Endothelial cell of umbilical vein (primary cell): ENCODE measurements at regions not wholly inside any gene's neighbourhood (a gene's known extent, or its start where the extent isn't known, plus 50 kb on each side); places are given as distances from the start of the nearest gene placed in this dataset.

ENCODE experiments used
- BruUV-seq: library from RNA; stranded (reverse); fragments of 400-500 nt; replicated peaks from 2 replicates; lab custom pipeline; 2021; lab: Mats Ljungman, UMichigan
- CTCF ChIA-PET: fragments of 300-600, 350-600 bp; sonication (Branson Sonifier 250); formaldehyde crosslinking; loops from one replicate; lab custom pipeline; 2021; ENCODE audit warnings: antibody characterized with exemption, inconsistent platforms; lab: Charles Lee
- POLR2A ChIA-PET: fragments of 300-600, 350-600 bp; sonication (Branson Sonifier 250); formaldehyde crosslinking; loops from one replicate; lab custom pipeline; 2021; ENCODE audit warnings: antibody characterized with exemption, inconsistent platforms; lab: Charles Lee
- DNase-seq: peaks from one replicate; pipeline ENCODE4 v3.0.0-alpha.2; 2011; ENCODE audit warnings: low read depth, low spot score
- FAIRE-seq: peaks from 2 replicates; lab custom pipeline; 2011; peaks lifted over from hg19 to GRCh38; lab: Jason Lieb, UNC
- H2AFZ ChIP-seq: 2 replicates; pipeline ENCODE4 v1.6.0; 2012; ENCODE audit warnings: low read depth, low read length, control low read depth, inconsistent platforms
- H3K27ac ChIP-seq: 2 replicates; pipeline ENCODE4 v1.5.1; 2011; ENCODE audit warnings: low read depth, mild to moderate bottlenecking, control low read depth, low read length, moderate library complexity; ENCODE audit not compliant: insufficient read depth
- H3K27me3 ChIP-seq, 2 experiments: 2 replicates each; pipeline versions ENCODE4 v1.6.0 to v1.6.1; 2011; ENCODE audit warnings: low read length in 2 of 2, mixed read lengths in 1 of 2; ENCODE audit not compliant: control insufficient read depth in 2 of 2, insufficient read depth in 2 of 2
- H3K36me3 ChIP-seq, 2 experiments: 2 replicates in 1 of 2; 3 replicates in 1 of 2; pipeline ENCODE4 v1.5.1; 2011; ENCODE audit warnings: low read length in 2 of 2, mild to moderate bottlenecking in 1 of 2, moderate library complexity in 1 of 2; ENCODE audit not compliant: control insufficient read depth in 2 of 2, insufficient read depth in 2 of 2; ENCODE audit errors: extremely low read depth in 1 of 2
- H3K4me1 ChIP-seq: 3 replicates; pipeline ENCODE4 v1.5.1; 2011; ENCODE audit warnings: mild to moderate bottlenecking, low read length; ENCODE audit not compliant: control insufficient read depth, insufficient read depth; ENCODE audit errors: extremely low read depth
- H3K4me2 ChIP-seq: 2 replicates; pipeline ENCODE4 v1.6.1; 2011; ENCODE audit warnings: low read length, control low read depth, mixed read lengths; ENCODE audit not compliant: insufficient read depth
- H3K4me3 ChIP-seq, 3 experiments: fragments of 200-600 bp in 1 of 3; sonication (generic), shearing (Covaris generic) in 1 of 3; replicated peaks in 1 of 3; 2 replicates each; pipeline ENCODE4 v1.5.1; 2011 to 2016; ENCODE audit warnings: control low read depth in 3 of 3, low read length in 3 of 3, mild to moderate bottlenecking in 2 of 3, inconsistent platforms in 1 of 3, low read depth in 1 of 3, moderate library complexity in 1 of 3; ENCODE audit not compliant: insufficient read depth in 1 of 3
- H3K79me2 ChIP-seq: 2 replicates; pipeline ENCODE4 v1.6.0; 2012; ENCODE audit warnings: low read length, inconsistent platforms; ENCODE audit not compliant: control insufficient read depth, insufficient read depth
- H3K9ac ChIP-seq: replicated peaks from 2 replicates; pipeline ENCODE3; 2011; ENCODE audit warnings: low read length, control low read depth; ENCODE audit not compliant: insufficient read depth; ENCODE audit errors: extremely low read depth
- H3K9me1 ChIP-seq: replicated peaks from 3 replicates; pipeline ENCODE4 v1.6.0; 2011; ENCODE audit warnings: mild to moderate bottlenecking, low read length; ENCODE audit not compliant: control insufficient read depth, insufficient read depth; ENCODE audit errors: extremely low read depth
- H3K9me3 ChIP-seq: replicated peaks from 2 replicates; pipeline ENCODE4 v1.5.1; 2012; ENCODE audit warnings: low read length, inconsistent platforms; ENCODE audit not compliant: control insufficient read depth, insufficient read depth
- H4K20me1 ChIP-seq: replicated peaks from 2 replicates; pipeline ENCODE3; 2011; ENCODE audit warnings: mild to moderate bottlenecking, low read length; ENCODE audit not compliant: control insufficient read depth, insufficient read depth; ENCODE audit errors: extremely low read depth
- FOS ChIP-seq: IDR thresholded peaks from 2 replicates; pipeline ENCODE4 v1.6.1; 2011; ENCODE audit warnings: mild to moderate bottlenecking, low read length, moderate library complexity, borderline replicate concordance; ENCODE audit not compliant: insufficient read depth
- GATA2 ChIP-seq: IDR thresholded peaks from 2 replicates; pipeline ENCODE4 v1.7.0; 2011; ENCODE audit warnings: low read depth, mild to moderate bottlenecking, moderate library complexity, mixed read lengths, low read length; ENCODE audit not compliant: insufficient read length, insufficient read depth
- JUN ChIP-seq: IDR thresholded peaks from 2 replicates; pipeline ENCODE4 v1.6.1; 2011; ENCODE audit warnings: borderline replicate concordance, low read depth; ENCODE audit not compliant: insufficient read length, insufficient read depth
- POLR2A ChIP-seq: IDR thresholded peaks from 2 replicates; pipeline ENCODE4 v1.6.1; 2012; ENCODE audit warnings: low read depth, mild to moderate bottlenecking, control low read depth, low read length
- POLR2AphosphoS5 ChIP-seq: IDR thresholded peaks from 2 replicates; pipeline ENCODE4 v1.6.1; 2012; ENCODE audit warnings: low read depth, mild to moderate bottlenecking, control low read depth, low read length, moderate library complexity; ENCODE audit not compliant: insufficient read depth
- dilution Hi-C: fragments of 300-500 bp; cut with MboI; formaldehyde crosslinking; loops from one replicate; pipeline ENCODE4 v1.15.0; 2019; ENCODE audit warnings: low sequenced_read_pairs; ENCODE audit not compliant: extremely low pct_ligation_motif_present
- intact Hi-C: fragments of 100-400 bp; cut with micrococcal nuclease; formaldehyde crosslinking; loops from one replicate; pipeline ENCODE4 v1.10.0; 2022
- TF ChIP-seq, protein P1 (sequence below), 2 donors: IDR thresholded peaks; 1 replicate in 1 of 2; 2 replicates in 1 of 2; pipeline ENCODE4 v1.5.1; 2011; ENCODE audit warnings: low read length in 2 of 2, mild to moderate bottlenecking in 2 of 2, moderate library complexity in 2 of 2, control low read depth in 1 of 2, inconsistent platforms in 1 of 2, low read depth in 1 of 2; ENCODE audit not compliant: insufficient read depth in 1 of 2; ENCODE audit errors: extremely low read depth in 1 of 2
- TF ChIP-seq, protein P2 (sequence below): IDR thresholded peaks from 2 replicates; pipeline ENCODE4 v1.6.1; 2011; ENCODE audit not compliant: insufficient read depth, insufficient read length

- H3K27ac ChIP-seq: no peak overlapping the region
- no peaks in the 10 kb centered on the region for H3K9me1 ChIP-seq
- no peaks in the 10 kb centered on the region for H4K20me1 ChIP-seq
- intact Hi-C loops: no loop called here
- ChIA-PET CTCF (no interaction called here), POLR2A (no interaction called here)
- no peaks in the 10 kb centered on the region for H3K36me3 ChIP-seq
- H3K9ac ChIP-seq: no peak overlapping the region
- dilution Hi-C loops: no loop called here
- no peak overlapping the region for H3K4me3 ChIP-seq
- BruUV-seq: no TSS peak
- no peak for DNase-seq
- no peaks in the 10 kb centered on the region for H3K79me2 ChIP-seq
- no peak for FAIRE-seq
- TF ChIP-seq POLR2A: no peak
- TF ChIP-seq, protein P1, sequence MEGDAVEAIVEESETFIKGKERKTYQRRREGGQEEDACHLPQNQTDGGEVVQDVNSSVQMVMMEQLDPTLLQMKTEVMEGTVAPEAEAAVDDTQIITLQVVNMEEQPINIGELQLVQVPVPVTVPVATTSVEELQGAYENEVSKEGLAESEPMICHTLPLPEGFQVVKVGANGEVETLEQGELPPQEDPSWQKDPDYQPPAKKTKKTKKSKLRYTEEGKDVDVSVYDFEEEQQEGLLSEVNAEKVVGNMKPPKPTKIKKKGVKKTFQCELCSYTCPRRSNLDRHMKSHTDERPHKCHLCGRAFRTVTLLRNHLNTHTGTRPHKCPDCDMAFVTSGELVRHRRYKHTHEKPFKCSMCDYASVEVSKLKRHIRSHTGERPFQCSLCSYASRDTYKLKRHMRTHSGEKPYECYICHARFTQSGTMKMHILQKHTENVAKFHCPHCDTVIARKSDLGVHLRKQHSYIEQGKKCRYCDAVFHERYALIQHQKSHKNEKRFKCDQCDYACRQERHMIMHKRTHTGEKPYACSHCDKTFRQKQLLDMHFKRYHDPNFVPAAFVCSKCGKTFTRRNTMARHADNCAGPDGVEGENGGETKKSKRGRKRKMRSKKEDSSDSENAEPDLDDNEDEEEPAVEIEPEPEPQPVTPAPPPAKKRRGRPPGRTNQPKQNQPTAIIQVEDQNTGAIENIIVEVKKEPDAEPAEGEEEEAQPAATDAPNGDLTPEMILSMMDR (IDR thresholded peaks at IDR 0.05; ENCODE audit: extremely low read depth in 1 of 2, insufficient read depth in 1 of 2, low read depth in 1 of 2, low read length in 2 of 2): no peak
- no peak for TF ChIP-seq GATA2
- TF ChIP-seq, protein P2, sequence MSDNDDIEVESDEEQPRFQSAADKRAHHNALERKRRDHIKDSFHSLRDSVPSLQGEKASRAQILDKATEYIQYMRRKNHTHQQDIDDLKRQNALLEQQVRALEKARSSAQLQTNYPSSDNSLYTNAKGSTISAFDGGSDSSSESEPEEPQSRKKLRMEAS: no peak
- TF ChIP-seq JUN: no peak
- TF ChIP-seq POLR2AphosphoS5: no peak
- TF ChIP-seq FOS: no peak
- no peaks in the 10 kb centered on the region for H3K4me1 ChIP-seq
- H3K9me3 ChIP-seq: no peaks in the 10 kb centered on the region
- no peaks in the 10 kb centered on the region for H3K27me3 ChIP-seq
- H2AFZ ChIP-seq: peak overlapping the region; percentile 62
- H3K4me2 ChIP-seq: no peak overlapping the region
These were observed 465.2 kb upstream of the CITED2 start for GRCh38 chr6:139839506-139840156.
